Mucosa of rectum (tissue), 2 donors: ENCODE measurements at regions not wholly inside any gene's neighbourhood (a gene's known extent, or its start where the extent isn't known, plus 50 kb on each side); places are given as distances from the start of the nearest gene placed in this dataset.
"Not testable (repeated sequence)": the region's sequence is repeated elsewhere in the genome, so short reads cannot be mapped to it uniquely, and the experiment has no call there.

ENCODE experiments used
- H3K27ac ChIP-seq, 2 donors: one replicate each; pipeline ENCODE4 v1.7.0; 2013; ENCODE audit warnings: inconsistent platforms in 2 of 2, low read depth in 2 of 2, low read length in 2 of 2
- H3K27me3 ChIP-seq, 2 donors: one replicate each; pipeline ENCODE4 v1.7.0; 2013; ENCODE audit warnings: low read length in 2 of 2; ENCODE audit not compliant: control insufficient read depth in 2 of 2, insufficient read depth in 2 of 2
- H3K36me3 ChIP-seq, 2 donors: one replicate each; pipeline ENCODE4 v1.7.0; 2013; ENCODE audit warnings: low read length in 2 of 2; ENCODE audit not compliant: control insufficient read depth in 2 of 2, insufficient read depth in 2 of 2
- H3K4me1 ChIP-seq, 2 donors: one replicate each; pipeline ENCODE4 v1.7.0; 2013; ENCODE audit warnings: low read length in 2 of 2, mild to moderate bottlenecking in 1 of 2; ENCODE audit not compliant: control insufficient read depth in 2 of 2, insufficient read depth in 2 of 2
- H3K4me3 ChIP-seq, 2 donors: one replicate each; pipeline ENCODE4 v1.7.0; 2013; ENCODE audit warnings: low read length in 2 of 2
- H3K9ac ChIP-seq, 2 donors: one replicate each; pipeline ENCODE4 v1.7.0; 2013; ENCODE audit warnings: low read length in 2 of 2, low read depth in 1 of 2, mild to moderate bottlenecking in 1 of 2
- H3K9me3 ChIP-seq, 2 donors: one replicate each; pipeline ENCODE4 v1.7.0; 2013; ENCODE audit warnings: low read length in 2 of 2; ENCODE audit not compliant: control insufficient read depth in 2 of 2
- donor health status: healthy.
- donor health status: Normal muscosa, but diverticular disease.

DNA sequence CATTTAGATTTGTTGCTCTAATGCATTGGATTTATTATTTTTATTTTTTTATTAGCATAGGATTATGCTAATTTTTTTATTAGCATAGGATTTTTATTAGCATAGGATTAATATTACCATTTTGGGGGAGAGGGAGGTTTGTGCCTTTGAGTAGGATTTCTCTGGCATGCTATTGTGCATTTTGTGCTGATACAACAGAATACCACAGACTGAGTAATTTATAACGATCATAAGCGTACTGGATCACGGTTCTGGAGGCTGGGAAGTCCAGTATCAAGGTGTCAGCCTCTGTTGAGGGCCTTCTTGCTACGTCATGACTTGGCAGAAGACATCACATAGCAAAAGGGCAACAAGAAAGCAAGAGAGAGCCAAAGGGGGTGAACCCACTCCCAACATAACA, 187.5 kb downstream of the XPNPEP1 start:
- peaks cover 0 to 2% of the 10 kb centered on the region in 2 donors for H3K4me1 ChIP-seq
- H3K4me3 ChIP-seq = no peak overlapping the region
- H3K36me3 ChIP-seq = no peaks in the 10 kb centered on the region
- no peak overlapping the region for H3K27ac ChIP-seq
- H3K27me3 ChIP-seq = no peaks in the 10 kb centered on the region
- H3K9me3 ChIP-seq = no peaks in the 10 kb centered on the region
- H3K9ac ChIP-seq = no peak overlapping the region

DNA sequence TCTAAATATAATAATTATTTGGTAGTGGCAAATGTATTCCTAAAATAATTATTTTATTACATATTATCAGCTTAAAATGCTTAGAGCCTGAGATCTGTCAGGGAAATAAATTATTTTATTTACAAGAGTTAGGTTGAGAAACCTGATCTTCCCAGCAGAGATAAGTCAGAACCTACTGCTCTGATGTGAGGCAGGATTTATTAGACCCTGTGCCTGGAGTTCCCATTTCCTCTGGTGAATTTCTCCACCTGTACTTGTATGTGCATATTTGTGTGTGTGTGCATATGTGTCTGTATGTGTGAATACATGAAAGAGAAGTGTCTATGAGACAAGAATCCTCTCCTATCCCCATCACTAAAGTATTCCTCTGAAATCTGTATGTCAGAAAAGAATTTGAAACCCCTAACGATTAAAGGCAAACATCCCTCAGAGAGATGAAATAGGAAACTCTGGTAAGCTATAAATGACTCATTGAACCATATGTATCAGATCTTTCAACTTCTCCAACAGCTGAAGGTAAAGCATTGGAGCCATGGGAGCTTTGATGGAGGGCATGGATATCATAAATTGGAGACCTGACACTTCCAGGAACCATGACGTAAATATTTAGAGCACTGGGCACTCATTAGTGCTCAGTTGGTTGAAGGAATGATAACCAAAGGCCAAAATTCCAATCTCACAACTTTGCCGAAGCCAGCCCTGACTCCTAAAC, 190.9 kb downstream of the XPNPEP1 start:
- H3K9ac ChIP-seq = no peak overlapping the region
- no peak overlapping the region for H3K27ac ChIP-seq
- H3K4me3 ChIP-seq = no peak overlapping the region
- no peaks in the 10 kb centered on the region for H3K36me3 ChIP-seq
- H3K27me3 ChIP-seq = no peaks in the 10 kb centered on the region
- H3K4me1 ChIP-seq = no peaks in the 10 kb centered on the region
- H3K9me3 ChIP-seq = no peaks in the 10 kb centered on the region

DNA sequence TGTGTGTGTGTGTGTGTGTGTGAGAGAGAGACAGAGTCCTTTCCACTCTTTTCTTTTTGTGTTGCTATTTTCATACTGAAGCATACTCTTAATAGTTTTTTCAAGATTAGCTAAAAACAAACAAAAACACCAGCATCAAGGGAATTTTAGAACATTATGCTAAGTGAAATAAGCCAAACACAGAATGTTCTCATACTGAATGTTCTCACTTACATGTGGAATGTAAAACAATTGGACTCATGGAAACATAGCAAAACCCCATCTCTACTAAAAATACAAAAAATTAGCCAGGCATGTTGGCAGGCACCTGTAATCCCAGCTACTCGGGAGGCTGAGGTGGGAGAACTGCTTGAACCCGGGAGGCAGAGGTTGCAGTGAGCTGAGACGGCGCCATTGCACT, 193.4 kb downstream of the XPNPEP1 start:
- H3K4me1 ChIP-seq, H3K9ac ChIP-seq, H3K9me3 ChIP-seq, H3K4me3 ChIP-seq, H3K36me3 ChIP-seq, H3K27me3 ChIP-seq, H3K27ac ChIP-seq: not testable (repeated sequence)

DNA sequence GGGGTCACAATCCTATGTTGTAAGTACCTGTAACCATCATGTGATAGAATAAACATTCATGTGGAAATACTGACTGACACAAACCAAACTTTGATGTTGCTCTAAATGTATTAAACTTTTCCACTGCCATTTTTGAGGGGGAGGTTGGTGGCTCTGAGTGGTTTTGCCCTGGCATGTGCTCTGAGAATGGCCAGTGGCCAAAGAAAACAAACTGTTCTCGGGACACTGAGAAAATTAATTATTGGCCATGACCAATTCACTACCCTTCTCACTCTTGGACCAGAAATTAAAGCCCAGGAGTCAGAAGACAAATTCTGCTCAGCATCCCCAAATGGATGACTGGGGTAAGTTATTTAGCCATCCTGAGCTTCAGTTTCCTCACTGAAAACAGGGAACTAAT, 195.9 kb downstream of the XPNPEP1 start:
- Histone ChIP-seq H3K27ac (no peak overlapping the region), H3K4me3 (no peak overlapping the region), H3K4me1 (no peaks in the 10 kb centered on the region), H3K9me3 (no peaks in the 10 kb centered on the region), H3K9ac (no peak overlapping the region), H3K36me3 (no peaks in the 10 kb centered on the region), H3K27me3 (no peaks in the 10 kb centered on the region)

DNA sequence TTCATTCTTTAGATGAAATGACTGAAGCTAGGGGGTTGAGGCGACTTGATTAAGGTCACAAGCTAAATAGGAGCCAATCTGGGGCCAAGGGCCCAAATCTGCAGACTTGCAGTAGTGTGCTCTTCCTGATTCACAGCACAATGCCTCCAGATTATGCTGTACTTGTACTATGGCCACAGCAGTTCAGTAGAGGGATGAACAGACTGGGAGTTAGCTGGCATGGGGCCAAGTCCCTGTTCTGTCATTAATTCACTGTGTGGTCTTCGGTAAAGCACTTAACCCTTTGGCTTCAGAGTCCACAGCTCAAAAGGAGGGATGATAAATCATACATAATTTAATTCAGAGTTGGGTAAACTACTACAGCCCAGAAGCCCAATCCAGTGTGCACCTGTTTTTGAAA, 196.8 kb downstream of the XPNPEP1 start:
- Histone ChIP-seq H3K4me3 (no peak overlapping the region), H3K27me3 (no peaks in the 10 kb centered on the region), H3K4me1 (no peaks in the 10 kb centered on the region), H3K27ac (no peak overlapping the region), H3K9ac (no peak overlapping the region), H3K9me3 (no peaks in the 10 kb centered on the region), H3K36me3 (no peaks in the 10 kb centered on the region)

DNA sequence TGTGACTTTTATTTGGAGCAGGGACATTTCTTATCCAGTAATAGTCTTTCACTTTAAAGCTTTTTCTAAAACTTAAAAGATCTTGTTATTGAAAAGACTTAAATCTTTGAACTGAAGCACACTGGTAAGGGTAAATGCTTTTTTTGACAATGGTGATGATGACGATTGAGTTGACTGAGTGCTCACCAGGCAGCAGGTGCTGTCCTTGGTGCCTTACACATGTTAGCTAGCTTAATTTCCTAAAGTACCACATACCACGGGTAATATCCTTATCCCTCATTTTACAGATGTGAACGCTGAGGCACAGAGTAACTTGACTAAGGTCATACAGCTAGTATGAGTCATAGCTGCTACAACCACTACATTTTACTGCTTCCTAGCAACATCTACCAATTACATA, 200.0 kb downstream of the XPNPEP1 start:
- Histone ChIP-seq H3K9ac (no peak overlapping the region), H3K36me3 (no peaks in the 10 kb centered on the region), H3K27ac (no peak overlapping the region), H3K4me3 (no peak overlapping the region), H3K4me1 (no peaks in the 10 kb centered on the region), H3K9me3 (no peaks in the 10 kb centered on the region), H3K27me3 (no peaks in the 10 kb centered on the region)

DNA sequence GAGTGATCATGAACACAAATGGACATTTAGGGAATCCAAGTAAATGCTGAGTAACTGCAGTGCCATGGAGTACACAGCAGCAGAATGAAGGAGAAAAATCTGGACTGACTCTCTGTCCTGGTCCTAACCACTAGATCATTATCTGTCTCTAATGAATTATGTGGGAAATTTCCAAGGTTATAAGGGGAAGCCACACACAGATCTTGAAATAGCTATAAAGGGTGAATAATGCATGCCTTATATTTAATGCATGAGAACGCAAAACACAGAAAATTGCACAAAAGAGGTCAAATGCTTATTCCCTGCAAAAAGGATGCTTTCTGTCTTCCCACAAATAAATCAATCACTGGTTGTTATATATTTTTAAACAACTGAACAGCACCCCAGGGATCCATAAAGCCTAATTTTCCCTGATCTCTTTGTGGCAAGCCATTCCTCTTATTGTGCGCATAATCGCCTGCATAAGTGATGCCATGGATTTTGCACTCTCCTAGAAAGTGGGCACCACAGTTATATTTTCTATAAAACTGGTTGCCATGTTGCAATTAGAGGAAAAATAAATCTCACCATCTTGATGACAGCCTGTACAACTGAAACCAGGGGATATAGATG, 201.8 kb downstream of the XPNPEP1 start:
- Histone ChIP-seq H3K27me3 (no peaks in the 10 kb centered on the region), H3K4me1 (no peaks in the 10 kb centered on the region), H3K4me3 (no peak overlapping the region), H3K9me3 (no peaks in the 10 kb centered on the region), H3K27ac (no peak overlapping the region), H3K36me3 (no peaks in the 10 kb centered on the region), H3K9ac (no peak overlapping the region)

DNA sequence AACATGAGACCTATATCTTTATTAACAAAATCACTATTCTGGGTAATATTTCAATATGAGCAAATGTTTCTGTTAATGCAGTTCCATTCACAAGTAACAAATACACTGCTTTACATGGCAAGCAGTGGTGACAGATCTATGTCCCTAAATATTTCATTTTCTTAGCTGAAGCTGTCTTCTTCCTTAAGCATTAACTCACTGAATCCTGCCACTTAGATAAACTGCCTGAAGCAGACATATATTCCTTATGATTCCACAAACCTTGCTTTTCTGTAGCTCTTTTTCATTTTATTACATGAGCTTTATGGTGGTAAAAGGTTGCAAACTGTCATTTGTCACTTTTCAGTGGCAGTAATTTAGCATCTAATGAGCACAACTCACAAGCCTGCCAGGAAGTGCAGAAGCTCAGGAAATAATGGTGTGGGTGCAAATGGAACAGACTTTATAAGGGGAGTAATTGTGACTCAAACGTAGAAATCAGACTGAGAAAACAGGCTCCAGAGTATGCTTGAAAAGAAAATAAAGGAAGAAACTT, 217.2 kb downstream of the XPNPEP1 start:
- Histone ChIP-seq H3K9me3 (peaks cover 2 to 7% of the 10 kb centered on the region in 2 donors), H3K36me3 (no peaks in the 10 kb centered on the region), H3K27ac (peak overlapping the region in 1 of 2 donors; percentile 16), H3K27me3 (no peaks in the 10 kb centered on the region), H3K9ac (no peak overlapping the region), H3K4me1 (peaks cover 6 to 18% of the 10 kb centered on the region in 2 donors), H3K4me3 (no peak overlapping the region)

DNA sequence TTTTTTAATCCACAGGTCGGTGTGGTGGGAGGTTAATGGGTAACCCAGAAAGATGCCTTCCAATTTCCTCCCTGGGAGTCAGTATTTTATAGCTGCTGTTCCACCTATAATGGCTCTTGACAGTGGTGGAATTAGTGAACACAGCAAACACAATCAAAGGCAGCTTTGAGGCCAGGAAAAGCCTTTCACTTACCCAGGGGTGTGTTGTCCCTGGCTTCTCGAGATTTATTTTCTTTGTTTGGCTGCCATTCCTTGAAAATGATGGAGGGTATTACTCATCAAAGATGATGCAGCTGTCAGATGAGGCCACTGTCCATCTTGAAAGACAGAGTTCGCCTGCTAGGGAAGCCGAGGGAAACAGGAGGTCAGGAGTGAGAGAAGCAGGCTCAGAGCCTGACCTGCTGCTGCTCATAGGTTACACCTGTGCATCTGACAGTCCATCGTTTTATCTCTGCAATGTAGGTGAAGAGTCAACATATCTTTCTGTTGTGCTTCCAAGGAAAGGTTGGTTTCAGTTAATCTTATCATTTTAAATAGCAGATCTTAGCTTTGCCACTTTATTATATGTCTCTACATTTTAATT, 221.6 kb downstream of the XPNPEP1 start:
- Histone ChIP-seq H3K4me1 (peaks cover 27 to 56% of the 10 kb centered on the region in 2 donors), H3K36me3 (no peaks in the 10 kb centered on the region), H3K27me3 (no peaks in the 10 kb centered on the region), H3K4me3 (peak overlapping the region; percentile 26 to 51), H3K9ac (no peak overlapping the region), H3K9me3 (no peaks in the 10 kb centered on the region), H3K27ac (peak overlapping the region; percentile 80 to 84)

DNA sequence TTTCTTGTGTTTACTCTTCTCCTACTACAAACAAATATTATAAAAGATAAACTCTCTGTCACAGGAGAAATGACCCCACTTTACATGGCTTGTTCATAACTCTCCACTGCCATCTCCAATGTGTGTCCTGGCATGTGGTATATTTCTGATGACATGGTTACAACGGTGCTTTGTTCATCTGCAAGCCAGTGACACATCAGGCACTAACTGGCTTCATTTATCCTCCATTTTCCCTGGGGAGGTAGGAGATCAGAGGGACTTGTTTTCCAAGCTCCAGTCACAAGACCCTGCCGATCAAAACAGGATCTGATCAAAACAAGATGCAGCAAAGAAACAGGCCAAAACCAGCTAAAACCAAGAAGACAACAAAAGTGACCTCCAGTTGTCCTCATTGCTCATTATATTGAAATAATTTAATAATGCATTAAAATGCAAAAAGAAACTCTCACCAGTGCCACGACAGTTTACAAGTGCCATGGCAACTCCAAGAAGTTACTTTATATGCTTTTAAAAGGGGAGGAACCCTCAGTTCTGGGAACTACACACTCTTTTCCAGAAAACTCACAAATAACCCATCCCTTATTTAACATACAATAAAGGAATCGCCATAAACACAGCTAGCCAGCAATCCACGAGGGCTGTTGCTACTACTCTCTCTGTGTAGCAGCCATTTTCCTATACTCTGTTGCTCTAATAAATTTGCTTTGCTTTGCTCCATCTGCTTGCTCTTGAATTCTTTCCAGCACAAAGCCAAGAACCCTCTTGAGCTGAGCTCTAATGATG, 224.2 kb downstream of the XPNPEP1 start:
- H3K4me1 ChIP-seq = peaks cover 31 to 66% of the 10 kb centered on the region in 2 donors
- H3K27me3 ChIP-seq = no peaks in the 10 kb centered on the region
- no peaks in the 10 kb centered on the region for H3K36me3 ChIP-seq
- no peak overlapping the region for H3K4me3 ChIP-seq
- no peaks in the 10 kb centered on the region for H3K9me3 ChIP-seq
- H3K27ac ChIP-seq = peak overlapping the region in 1 of 2 donors; percentile 48
- H3K9ac ChIP-seq = no peak overlapping the region
